Neural cell (in vitro differentiated cells): ENCODE measurements at regions not wholly inside any gene's neighbourhood (a gene's known extent, or its start where the extent isn't known, plus 50 kb on each side); places are given as distances from the start of the nearest gene placed in this dataset.

Source experiments
- EP300 ChIP-seq: fragments of 450-650 bp; conservative IDR thresholded peaks from 2 replicates; pipeline ENCODE4 v1.6.1; 2014; ENCODE audit warnings: antibody characterized with exemption, mild to moderate bottlenecking, moderate library complexity; ENCODE audit not compliant: poor library complexity, severe bottlenecking
- POLR2AphosphoS5 ChIP-seq: IDR thresholded peaks from 2 replicates; pipeline ENCODE4 v1.6.1; 2012
- TAF1 ChIP-seq: IDR thresholded peaks from 2 replicates; pipeline ENCODE4 v1.6.1; 2012; ENCODE audit warnings: low read depth
- TF ChIP-seq, protein P1 (sequence below): fragments of 450-650 bp; IDR thresholded peaks from 2 replicates; pipeline ENCODE4 v1.5.1; 2014; ENCODE audit warnings: antibody characterized with exemption, mild to moderate bottlenecking, moderate library complexity; ENCODE audit not compliant: poor library complexity, severe bottlenecking

DNA sequence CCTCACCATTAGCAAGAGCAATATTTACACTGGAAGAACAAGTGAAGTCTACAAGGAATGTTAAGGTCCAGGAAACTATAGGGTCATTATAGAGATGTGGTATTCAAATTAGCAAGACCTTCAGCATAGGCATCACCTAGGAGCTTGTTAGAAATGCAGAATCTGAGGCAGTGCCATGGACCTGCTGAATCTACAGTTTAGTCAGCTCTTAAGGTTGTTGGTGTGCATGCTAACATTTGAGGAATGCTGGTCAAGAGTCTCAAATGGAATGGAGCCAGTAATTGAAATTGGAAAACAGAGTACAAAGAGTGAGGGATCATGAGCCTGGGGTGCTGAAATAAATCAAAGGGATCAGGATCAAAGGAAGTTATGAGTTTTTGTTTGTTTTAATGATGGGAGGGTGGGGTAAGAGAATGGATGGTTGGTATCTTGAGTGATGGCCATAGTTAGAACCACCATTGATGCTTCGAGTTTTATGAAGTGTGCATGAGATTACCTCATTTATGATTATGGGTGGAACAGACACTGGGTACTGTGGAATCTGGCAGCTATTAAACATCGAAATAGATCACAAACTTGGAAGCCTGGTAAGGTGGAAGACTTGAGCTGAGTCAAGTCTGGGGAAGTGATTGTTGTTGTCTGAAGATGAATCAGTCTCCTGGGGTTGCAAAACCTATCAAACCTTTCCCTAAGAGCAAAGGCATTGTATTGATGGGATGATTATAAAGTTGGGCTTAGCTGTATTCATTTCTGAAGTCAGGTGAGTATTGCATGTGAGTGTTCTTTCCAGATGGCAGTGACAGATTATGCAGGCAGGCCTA is 323.3 kb upstream of the E2F7 start:
- TF ChIP-seq, protein P1, sequence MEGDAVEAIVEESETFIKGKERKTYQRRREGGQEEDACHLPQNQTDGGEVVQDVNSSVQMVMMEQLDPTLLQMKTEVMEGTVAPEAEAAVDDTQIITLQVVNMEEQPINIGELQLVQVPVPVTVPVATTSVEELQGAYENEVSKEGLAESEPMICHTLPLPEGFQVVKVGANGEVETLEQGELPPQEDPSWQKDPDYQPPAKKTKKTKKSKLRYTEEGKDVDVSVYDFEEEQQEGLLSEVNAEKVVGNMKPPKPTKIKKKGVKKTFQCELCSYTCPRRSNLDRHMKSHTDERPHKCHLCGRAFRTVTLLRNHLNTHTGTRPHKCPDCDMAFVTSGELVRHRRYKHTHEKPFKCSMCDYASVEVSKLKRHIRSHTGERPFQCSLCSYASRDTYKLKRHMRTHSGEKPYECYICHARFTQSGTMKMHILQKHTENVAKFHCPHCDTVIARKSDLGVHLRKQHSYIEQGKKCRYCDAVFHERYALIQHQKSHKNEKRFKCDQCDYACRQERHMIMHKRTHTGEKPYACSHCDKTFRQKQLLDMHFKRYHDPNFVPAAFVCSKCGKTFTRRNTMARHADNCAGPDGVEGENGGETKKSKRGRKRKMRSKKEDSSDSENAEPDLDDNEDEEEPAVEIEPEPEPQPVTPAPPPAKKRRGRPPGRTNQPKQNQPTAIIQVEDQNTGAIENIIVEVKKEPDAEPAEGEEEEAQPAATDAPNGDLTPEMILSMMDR: no peak
- TF ChIP-seq POLR2AphosphoS5 (no peak), EP300 (no peak), TAF1 (no peak)
